22Rv1 (cell line): ENCODE measurements at regions not wholly inside any gene's neighbourhood (a gene's known extent, or its start where the extent isn't known, plus 50 kb on each side); places are given as distances from the start of the nearest gene placed in this dataset.

Experiments
- ZFX ChIP-seq: fragments of 450-650 bp; IDR thresholded peaks from 2 replicates; pipeline ENCODE4 v1.6.1; 2017; ENCODE audit warnings: antibody characterized with exemption, borderline replicate concordance
- TF ChIP-seq, protein P1 (sequence below): fragments of 450-650 bp; IDR thresholded peaks from 2 replicates; pipeline ENCODE4 v1.5.1; 2017; ENCODE audit warnings: mild to moderate bottlenecking

DNA sequence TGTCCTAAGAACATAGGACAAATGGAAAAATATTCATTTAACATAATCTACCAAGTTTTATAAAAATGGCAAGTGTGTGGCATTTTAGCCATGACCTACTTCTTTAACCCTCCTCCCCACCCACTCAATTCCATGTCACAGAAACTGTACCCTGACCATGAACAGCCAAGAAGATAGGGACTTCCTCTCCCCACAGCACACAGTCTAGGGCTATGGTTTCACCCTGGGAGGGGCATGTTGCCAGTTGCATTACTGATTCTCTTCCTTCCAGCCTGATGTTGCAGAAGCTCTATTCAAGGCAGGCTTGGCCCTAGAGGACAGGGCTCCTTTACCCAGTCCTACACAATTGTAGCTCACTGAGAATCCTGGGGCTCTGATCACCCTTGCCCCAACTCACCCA lies 153.6 kb upstream of the KLF7 start:
- TF ChIP-seq, protein P1, sequence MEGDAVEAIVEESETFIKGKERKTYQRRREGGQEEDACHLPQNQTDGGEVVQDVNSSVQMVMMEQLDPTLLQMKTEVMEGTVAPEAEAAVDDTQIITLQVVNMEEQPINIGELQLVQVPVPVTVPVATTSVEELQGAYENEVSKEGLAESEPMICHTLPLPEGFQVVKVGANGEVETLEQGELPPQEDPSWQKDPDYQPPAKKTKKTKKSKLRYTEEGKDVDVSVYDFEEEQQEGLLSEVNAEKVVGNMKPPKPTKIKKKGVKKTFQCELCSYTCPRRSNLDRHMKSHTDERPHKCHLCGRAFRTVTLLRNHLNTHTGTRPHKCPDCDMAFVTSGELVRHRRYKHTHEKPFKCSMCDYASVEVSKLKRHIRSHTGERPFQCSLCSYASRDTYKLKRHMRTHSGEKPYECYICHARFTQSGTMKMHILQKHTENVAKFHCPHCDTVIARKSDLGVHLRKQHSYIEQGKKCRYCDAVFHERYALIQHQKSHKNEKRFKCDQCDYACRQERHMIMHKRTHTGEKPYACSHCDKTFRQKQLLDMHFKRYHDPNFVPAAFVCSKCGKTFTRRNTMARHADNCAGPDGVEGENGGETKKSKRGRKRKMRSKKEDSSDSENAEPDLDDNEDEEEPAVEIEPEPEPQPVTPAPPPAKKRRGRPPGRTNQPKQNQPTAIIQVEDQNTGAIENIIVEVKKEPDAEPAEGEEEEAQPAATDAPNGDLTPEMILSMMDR = no peak
- TF ChIP-seq ZFX = no peak
